HG03378 (cell line): ENCODE measurements at regions not wholly inside any gene's neighbourhood (a gene's known extent, or its start where the extent isn't known, plus 50 kb on each side); places are given as distances from the start of the nearest gene placed in this dataset.
"Not testable (repeated sequence)": the region's sequence is repeated elsewhere in the genome, so short reads cannot be mapped to it uniquely, and the experiment has no call there.

Source experiments
- ATAC-seq: cut with Tn5 transposase; IDR thresholded peaks from one replicate; pipeline ENCODE4 v1.9.1; 2021; ENCODE audit warnings: mild to moderate bottlenecking, moderate library complexity; ENCODE audit not compliant: unreplicated experiment

GRCh38 chr10:57367412-57367811 is 900.3 kb downstream of the IPMK start:
- ATAC-seq: no peak

GRCh38 chr10:57362811-57363210 is 904.9 kb downstream of the IPMK start:
- ATAC-seq: no peak

GRCh38 chr10:57353403-57354003 is 914.2 kb downstream of the IPMK start:
- ATAC-seq: no peak

- ATAC-seq: no peak
Measured at GRCh38 chr10:57351076-57351475, 916.6 kb downstream of the IPMK start.

GRCh38 chr10:57341294-57341693 is 926.4 kb downstream of the IPMK start:
- no peak for ATAC-seq

GRCh38 chr10:57338823-57339558 is 928.7 kb downstream of the IPMK start:
- ATAC-seq: peak; percentile 79

GRCh38 chr10:57336865-57337264 is 930.8 kb downstream of the IPMK start:
- no peak for ATAC-seq

GRCh38 chr10:57336341-57336740 is 931.4 kb downstream of the IPMK start:
- ATAC-seq: no peak

- no peak for ATAC-seq
Measured at GRCh38 chr10:57334523-57334922, 933.2 kb downstream of the IPMK start.

- no peak for ATAC-seq
Measured at GRCh38 chr10:57333880-57334279, 933.8 kb downstream of the IPMK start.

GRCh38 chr10:57321400-57321854 is 946.3 kb downstream of the IPMK start:
- not testable (repeated sequence) for ATAC-seq

- no peak for ATAC-seq
Measured at GRCh38 chr10:57320416-57320815, 947.3 kb downstream of the IPMK start.

- no peak for ATAC-seq
Measured at GRCh38 chr10:57314046-57314445, 953.0 kb upstream of the ZWINT start.

GRCh38 chr10:57303566-57303965 is 942.5 kb upstream of the ZWINT start:
- no peak for ATAC-seq

GRCh38 chr10:57300718-57301117 is 939.7 kb upstream of the ZWINT start:
- ATAC-seq: no peak

GRCh38 chr10:57294698-57295097 is 933.6 kb upstream of the ZWINT start:
- no peak for ATAC-seq

- ATAC-seq: no peak
Measured at GRCh38 chr10:57288754-57289153, 927.7 kb upstream of the ZWINT start.

GRCh38 chr10:57262892-57263291 is 901.8 kb upstream of the ZWINT start:
- ATAC-seq: no peak

- ATAC-seq: no peak
Measured at GRCh38 chr10:57260175-57260574, 899.1 kb upstream of the ZWINT start.

- no peak for ATAC-seq
Measured at GRCh38 chr10:57249615-57250281, 888.7 kb upstream of the ZWINT start.

GRCh38 chr10:57247271-57247670 is 886.2 kb upstream of the ZWINT start:
- no peak for ATAC-seq

GRCh38 chr10:57225920-57226319 is 864.9 kb upstream of the ZWINT start:
- ATAC-seq: no peak
